ENCODE measurements at regions not wholly inside any gene's neighbourhood (a gene's known extent, or its start where the extent isn't known, plus 50 kb on each side); places are given as distances from the start of the nearest gene placed in this dataset.
A peak's percentile ranks its signal among the peaks of the same experiment; 100 is the strongest.
"Not testable (repeated sequence)": the region's sequence is repeated elsewhere in the genome, so short reads cannot be mapped to it uniquely, and the experiment has no call there.

DNA sequence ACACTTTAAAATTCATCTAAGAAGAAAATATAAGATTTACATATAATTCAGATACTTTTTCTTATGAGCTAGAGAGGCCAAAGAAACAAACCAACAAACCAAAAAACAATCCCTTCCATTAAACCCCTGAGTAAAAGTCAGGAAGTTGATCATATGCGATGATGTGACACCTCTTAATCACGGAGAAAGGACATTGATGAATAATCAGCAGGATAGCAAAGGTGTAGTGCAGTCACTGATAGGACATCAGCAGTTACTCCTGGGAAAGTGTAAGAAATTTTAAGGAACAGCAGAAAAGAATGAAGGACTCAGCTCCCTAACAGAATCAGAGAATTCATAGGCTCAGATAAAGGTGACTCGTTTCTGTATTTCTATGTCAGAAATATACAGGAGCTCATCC, 202.4 kb upstream of the EDNRB start:
- DNase-seq (ENCODE audit: low spot score): no peak
- in situ Hi-C loops (cut with HindIII; ENCODE audit: low sequenced_read_pairs): no loop called here

DNA sequence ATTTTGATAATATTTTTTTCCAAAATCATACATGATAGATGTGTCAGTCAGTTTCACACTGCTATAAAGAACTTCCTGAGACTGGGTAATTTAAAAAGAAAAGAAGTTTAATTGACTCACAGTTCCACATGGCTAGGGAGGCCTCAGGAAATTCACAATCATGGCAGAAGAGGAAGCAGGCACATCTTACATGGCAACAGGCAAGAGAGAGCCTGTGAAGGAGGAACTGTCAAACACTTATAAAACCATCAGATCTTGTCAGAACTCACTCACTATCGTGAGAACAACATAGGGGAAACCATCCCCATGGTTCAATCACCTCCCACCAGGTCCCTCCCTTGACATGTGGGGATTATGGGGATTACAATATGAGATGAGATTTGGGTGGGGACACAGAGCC, 201.5 kb upstream of the EDNRB start:
- in situ Hi-C loops (cut with HindIII; ENCODE audit: low sequenced_read_pairs); DNase-seq (ENCODE audit: low spot score): not testable (repeated sequence)

DNA sequence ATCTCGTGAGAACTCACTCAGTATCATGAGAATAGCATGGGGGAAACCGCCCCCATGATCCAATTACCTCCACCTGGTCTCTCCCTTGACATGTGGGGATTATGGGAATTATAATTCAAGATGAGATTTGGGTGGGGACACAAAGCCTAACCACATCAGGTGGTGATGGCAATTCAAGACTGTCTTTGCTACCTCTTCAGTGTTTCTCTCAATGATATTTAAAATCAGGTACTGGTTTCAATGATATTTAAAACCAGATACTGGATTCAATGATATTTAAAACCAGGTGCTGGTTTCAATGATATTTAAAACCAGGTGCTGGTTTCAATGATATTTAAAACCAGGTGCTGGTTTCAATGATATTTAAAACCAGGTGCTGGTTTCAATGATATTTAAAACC, 198.4 kb upstream of the EDNRB start:
- DNase-seq (ENCODE audit: low spot score); in situ Hi-C loops (cut with HindIII; ENCODE audit: low sequenced_read_pairs): not testable (repeated sequence)

DNA sequence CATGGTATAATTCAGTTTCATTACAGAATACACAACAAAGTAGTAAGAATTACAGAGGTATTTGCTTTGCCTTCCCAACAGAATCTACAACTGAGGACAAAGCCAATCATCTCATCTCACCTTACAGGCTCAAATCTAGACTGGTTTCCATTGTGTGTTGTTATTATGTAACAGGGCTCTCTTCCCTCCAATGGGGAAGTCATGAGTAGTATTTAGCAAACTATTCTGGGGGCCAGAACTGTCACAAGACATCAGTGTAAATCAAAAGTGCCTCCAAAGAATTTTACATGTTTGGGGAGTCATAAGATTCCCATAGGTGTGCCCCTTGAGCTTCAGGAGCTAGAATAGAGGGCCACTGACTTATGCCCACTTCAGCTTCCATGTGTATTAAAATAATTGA, 187.0 kb upstream of the EDNRB start:
- in situ Hi-C loops (cut with HindIII; ENCODE audit: low sequenced_read_pairs): no loop called here
- no peak for DNase-seq (ENCODE audit: low spot score)

GRCh38 chr13:78103936-78104335, 185.3 kb upstream of the EDNRB start:
- in situ Hi-C loops (cut with HindIII; ENCODE audit: low sequenced_read_pairs): no loop called here

DNA sequence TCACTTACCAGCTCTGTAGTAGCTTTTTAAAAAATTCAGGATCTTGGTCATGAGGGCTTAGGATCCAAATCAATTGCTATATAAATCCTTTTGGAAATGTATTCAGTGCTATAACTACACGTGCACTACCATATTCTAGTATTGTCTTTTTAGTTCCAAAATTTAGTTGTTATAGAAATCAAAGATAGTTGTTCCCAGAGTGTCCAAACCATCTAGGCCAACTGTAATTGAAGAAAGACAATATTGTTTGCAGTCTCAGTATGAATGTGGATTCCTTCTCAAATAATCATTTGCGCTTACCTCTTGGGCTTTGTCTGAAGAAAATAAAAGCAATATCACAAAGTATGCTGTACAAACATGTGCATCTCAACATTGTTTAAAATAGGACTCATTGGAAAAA, 184.1 kb upstream of the EDNRB start:
- DNase-seq (ENCODE audit: low spot score): no peak
- in situ Hi-C loops (cut with HindIII; ENCODE audit: low sequenced_read_pairs): no loop called here

More at GRCh38 chr13:78103936-78104335, 185.3 kb upstream of the EDNRB start:
- no peak for DNase-seq (ENCODE audit: low spot score)

GRCh38 chr13:78102121-78102677, 183.6 kb upstream of the EDNRB start:
- in situ Hi-C loops (cut with HindIII; ENCODE audit: low sequenced_read_pairs): no loop called here
- DNase-seq (ENCODE audit: low spot score): no peak

GRCh38 chr13:78100486-78100885, 181.9 kb upstream of the EDNRB start:
- in situ Hi-C loops (cut with HindIII; ENCODE audit: low sequenced_read_pairs): no loop called here

DNA sequence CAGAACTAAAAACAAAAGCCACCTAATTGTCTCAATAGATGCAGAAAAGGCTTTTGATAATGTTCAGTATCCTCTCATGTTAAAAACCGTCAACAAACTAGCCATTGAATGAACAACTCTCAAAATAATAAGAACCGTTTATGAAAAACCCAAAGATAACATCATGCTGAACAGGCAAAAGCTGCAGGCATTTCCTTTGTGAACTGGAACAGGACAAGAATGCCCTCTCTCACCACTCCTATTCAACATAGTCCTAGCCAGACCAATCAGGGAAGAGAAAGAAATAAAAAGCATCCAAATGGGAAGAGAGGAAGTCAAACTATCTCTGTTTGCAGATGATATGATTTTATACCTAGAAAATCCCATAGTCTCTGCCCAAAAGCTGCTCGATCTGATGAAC, 179.6 kb upstream of the EDNRB start:
- in situ Hi-C loops (cut with HindIII; ENCODE audit: low sequenced_read_pairs): no loop called here

More at GRCh38 chr13:78100486-78100885, 181.9 kb upstream of the EDNRB start:
- no peak for DNase-seq (ENCODE audit: low spot score)

DNA sequence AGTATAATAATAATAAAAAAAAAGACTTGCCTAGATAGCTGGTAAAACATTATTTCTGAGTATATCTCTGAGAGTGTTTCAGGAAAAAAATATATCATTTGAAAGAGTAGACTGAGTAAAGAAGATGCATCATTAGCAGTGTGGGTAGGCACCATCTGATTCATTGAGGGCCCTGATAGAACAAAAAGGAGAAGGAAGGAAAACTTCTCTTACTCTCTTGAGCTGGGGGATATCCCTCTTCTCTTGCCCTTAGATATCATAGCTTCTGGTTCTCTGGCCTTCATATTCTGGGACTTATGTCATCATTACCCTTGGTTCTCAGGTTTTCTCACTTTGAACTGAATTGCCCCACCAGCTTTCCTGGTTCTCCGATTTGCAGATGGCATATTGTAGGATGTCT, 177.6 kb upstream of the EDNRB start:
- no peak for DNase-seq (ENCODE audit: low spot score)
- in situ Hi-C loops (cut with HindIII; ENCODE audit: low sequenced_read_pairs): no loop called here

More for the DNA sequence above, 179.6 kb upstream of the EDNRB start:
- DNase-seq (ENCODE audit: low spot score): no peak

GRCh38 chr13:78087966-78088678, 169.5 kb upstream of the EDNRB start:
- in situ Hi-C loops (cut with HindIII; ENCODE audit: low sequenced_read_pairs): no loop called here

DNA sequence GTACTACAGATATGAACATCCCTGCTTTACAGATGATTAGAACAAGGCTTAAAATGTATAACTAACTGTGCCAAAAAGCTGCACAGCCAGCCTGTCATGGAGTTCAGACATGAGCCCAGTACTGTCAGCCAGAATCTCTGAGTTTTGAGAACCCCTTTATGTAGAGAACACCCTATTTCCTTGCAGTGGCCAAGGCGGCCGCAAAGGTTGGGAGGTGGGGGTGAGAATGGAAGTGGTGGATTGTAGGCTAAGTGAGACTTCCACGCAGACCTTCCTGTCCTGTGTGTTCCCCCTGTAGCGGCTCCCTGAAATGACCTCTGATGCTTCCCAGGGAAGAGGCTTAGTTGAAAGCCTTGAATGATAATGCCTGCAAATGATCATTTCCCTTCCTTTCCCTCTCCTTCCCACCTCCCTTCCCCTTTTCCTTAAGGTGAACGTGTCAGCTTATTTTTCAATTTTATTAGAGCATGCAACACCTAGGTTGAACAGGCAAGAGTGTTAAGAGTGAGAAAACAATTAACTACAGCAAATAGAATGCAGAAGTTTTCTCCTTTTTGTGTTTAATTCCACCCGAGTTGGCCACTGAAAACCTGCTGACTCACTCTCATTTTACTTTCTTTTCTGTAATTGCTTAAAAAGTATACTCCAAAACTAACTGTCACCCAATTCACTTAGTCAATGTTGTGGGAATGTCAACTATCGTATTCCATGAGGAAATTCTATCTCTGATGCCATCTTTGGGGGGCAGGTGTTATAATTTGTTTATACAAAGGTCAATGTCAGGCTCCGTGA, 167.0 kb upstream of the EDNRB start:
- DNase-seq (ENCODE audit: low spot score): no peak
- in situ Hi-C loops (cut with HindIII; ENCODE audit: low sequenced_read_pairs): no loop called here

More at GRCh38 chr13:78087966-78088678, 169.5 kb upstream of the EDNRB start:
- no peak for DNase-seq (ENCODE audit: low spot score)

GRCh38 chr13:78084401-78084800, 165.8 kb upstream of the EDNRB start:
- in situ Hi-C loops (cut with HindIII; ENCODE audit: low sequenced_read_pairs): no loop called here
- no peak for DNase-seq (ENCODE audit: low spot score)

DNA sequence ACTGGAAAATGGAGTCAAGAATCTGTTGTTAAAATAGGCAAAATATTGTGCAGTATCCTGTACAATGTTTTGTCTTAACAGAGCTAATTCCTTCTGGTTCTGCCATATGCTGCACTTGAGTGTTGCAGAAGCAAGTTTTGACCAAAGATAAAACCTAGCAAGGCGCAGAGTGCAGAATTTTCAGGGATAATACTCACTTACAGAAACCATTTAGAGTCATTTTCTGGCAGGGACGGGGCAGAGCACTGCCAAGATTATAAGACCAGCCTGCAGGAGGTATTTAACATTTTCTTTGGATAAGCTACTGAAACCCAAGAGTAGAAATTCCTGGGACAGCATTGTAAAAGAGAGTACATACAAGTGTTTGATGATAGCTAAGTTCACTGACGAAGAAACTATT, 159.5 kb upstream of the EDNRB start:
- no peak for DNase-seq (ENCODE audit: low spot score)
- in situ Hi-C loops (cut with HindIII; ENCODE audit: low sequenced_read_pairs): no loop called here

GRCh38 chr13:78067290-78067689, 148.7 kb upstream of the EDNRB start:
- in situ Hi-C loops (cut with HindIII; ENCODE audit: low sequenced_read_pairs): no loop called here
- no peak for DNase-seq (ENCODE audit: low spot score)

- DNase-seq (ENCODE audit: low spot score): no peak
- in situ Hi-C loops (cut with HindIII; ENCODE audit: low sequenced_read_pairs): no loop called here
These were observed 146.5 kb upstream of the EDNRB start for GRCh38 chr13:78065141-78065540.

- in situ Hi-C loops (cut with HindIII; ENCODE audit: low sequenced_read_pairs): no loop called here
- no peak for DNase-seq (ENCODE audit: low spot score)
These were observed 143.2 kb upstream of the EDNRB start for GRCh38 chr13:78061806-78062205.

DNA sequence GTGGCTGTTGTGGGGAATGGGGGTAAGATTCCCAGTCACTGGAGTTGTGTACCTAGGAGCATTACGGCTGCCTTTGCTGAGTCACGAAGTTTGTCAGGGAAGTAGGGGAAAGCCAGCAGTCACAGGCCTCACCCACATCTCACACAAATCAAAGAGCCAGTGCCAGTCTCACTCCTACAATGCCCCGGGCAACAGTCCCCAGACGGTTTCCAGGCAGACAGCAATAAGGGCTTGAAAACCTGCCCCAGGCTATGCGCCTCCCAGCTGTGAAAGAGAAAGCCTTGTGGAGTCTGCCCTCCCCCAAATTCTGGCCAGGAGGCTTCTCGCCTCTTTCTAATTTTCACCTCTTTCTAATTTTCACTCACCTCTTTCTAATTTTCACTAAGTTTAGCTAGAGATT, 142.3 kb upstream of the EDNRB start:
- no peak for DNase-seq (ENCODE audit: low spot score)
- in situ Hi-C loops (cut with HindIII; ENCODE audit: low sequenced_read_pairs): no loop called here

DNA sequence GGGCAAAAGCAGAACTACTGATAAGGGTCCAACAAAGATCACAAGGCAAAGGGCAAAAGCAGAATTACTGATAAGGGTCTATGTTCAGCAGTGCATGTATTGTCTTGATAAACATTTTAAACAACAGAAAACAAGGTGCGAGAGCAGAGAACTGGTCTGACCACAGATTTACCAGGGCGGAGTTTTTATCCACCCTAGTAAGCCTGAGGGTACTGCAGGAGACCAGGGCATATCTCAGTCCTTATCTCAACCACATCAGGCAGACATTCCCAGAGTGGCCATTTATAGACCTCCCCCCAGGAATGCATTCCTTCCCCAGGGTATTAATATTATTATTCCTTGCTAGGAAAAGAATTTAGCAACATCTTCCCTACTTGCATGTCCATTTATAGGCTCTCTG, 138.2 kb upstream of the EDNRB start:
- DNase-seq (ENCODE audit: low spot score); in situ Hi-C loops (cut with HindIII; ENCODE audit: low sequenced_read_pairs): not testable (repeated sequence)

- peak; percentile 22 for DNase-seq (ENCODE audit: low spot score)
- in situ Hi-C loops (cut with HindIII; ENCODE audit: low sequenced_read_pairs): no loop called here
These were observed 135.5 kb upstream of the EDNRB start for GRCh38 chr13:78054157-78054556.

All from G401 (cell line).